ENCODE measurements at regions not wholly inside any gene's neighbourhood (a gene's known extent, or its start where the extent isn't known, plus 50 kb on each side); places are given as distances from the start of the nearest gene placed in this dataset.

DNA sequence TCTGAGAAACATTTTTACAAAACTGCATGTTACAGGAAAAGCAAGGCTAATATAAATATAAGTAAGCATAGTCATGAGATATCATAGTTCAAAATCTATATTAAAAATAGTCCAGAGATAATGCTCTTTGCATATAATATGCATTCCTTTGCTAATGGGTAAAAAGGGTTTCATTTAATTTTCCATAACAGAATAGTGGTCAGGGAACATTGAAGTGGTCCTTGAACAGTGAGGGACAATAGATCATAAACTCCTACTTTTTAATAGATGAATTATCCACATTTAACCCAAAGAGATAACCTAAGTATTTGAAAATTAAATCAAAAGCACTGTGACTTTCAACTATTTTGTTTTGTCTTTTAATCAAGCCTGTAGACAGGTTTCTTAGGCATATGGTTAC, 243.1 kb upstream of the ADGRB3 start:
- no peak for DNase-seq (ENCODE audit: low read depth)

DNA sequence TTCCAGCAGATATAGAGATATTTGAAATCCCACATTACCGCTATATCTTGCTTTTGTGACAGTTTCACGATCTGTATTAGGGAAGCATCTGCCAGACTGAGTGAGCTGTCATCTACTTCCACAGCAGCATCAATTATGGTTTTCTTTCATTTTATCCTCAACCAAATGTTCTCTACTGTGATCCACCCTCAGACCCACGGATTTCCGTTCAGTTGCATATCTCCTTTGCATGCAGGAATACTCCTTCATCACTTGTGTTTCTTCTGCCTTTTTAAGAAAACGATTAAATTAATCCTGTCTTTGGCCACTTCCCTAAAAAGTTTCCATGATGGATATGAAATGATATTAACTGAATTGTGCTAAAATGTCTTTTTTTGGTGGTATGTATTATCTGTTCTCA, 262.1 kb upstream of the ADGRB3 start:
- DNase-seq (ENCODE audit: low read depth): no peak

DNA sequence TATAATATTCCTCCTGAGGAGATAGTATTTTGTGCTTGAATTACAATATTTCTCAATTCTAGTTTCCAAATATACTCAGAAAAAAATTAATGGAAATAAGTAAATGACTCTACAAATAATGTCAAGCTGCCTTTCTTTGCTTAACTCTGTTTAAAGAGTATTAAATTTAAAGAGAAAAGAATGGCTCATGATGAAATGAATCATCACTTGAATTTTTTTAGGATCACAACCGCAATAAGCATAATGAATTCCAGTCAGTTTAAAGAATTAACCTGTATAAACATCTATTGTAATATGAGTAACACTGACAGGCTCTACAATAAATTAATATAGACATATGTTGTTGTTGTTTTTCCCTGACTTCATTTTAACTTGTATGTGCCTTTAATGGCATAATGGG, 266.2 kb upstream of the ADGRB3 start:
- DNase-seq (ENCODE audit: low read depth): no peak

GRCh38 chr6:68364271-68364805, 270.7 kb upstream of the ADGRB3 start:
- DNase-seq (ENCODE audit: low read depth): no peak

GRCh38 chr6:68343901-68344300, 291.2 kb upstream of the ADGRB3 start:
- no peak for DNase-seq (ENCODE audit: low read depth)

DNA sequence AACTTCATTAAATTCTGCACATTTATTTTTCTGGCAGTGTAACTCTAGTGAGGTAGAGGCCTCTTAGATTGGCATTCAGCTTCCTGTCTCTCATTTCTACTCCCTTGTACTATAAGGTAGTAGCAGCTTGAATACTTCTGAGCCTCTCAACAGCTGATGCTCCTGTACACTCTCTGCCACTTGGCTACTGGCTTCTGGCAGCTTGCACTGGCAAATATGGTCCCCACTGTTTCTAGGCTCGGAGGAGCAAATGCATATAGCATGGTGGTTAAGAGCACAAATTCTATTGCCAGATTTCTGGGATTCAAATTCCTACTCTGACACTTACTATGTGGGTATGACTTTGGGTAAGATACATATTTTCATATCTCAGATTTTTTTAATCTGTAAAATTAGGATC, 292.8 kb upstream of the ADGRB3 start:
- DNase-seq (ENCODE audit: low read depth): no peak

- DNase-seq (ENCODE audit: low read depth): no peak
Observed at GRCh38 chr6:68339488-68340131, 295.5 kb upstream of the ADGRB3 start.

DNA sequence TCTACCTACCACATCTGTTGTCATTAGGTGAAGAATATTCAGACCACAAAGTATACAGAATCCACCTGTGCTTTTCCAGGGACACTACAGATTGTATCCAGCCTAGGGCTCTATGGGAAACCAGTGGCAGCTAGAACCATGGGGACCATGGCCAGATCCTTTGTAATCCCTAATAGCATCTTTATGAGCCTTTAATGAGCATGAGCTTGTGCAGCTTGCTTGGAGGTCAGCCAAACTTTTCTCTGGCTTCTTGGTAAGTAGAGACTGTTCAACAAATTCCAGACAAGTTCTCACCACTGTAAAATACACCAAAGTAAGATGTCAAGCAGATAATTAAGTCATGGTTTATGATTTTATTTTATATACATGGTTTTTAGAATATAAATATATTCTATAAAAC, 301.6 kb upstream of the ADGRB3 start:
- DNase-seq (ENCODE audit: low read depth): no peak

GRCh38 chr6:68328156-68328555, 306.9 kb upstream of the ADGRB3 start:
- DNase-seq (ENCODE audit: low read depth): no peak

DNA sequence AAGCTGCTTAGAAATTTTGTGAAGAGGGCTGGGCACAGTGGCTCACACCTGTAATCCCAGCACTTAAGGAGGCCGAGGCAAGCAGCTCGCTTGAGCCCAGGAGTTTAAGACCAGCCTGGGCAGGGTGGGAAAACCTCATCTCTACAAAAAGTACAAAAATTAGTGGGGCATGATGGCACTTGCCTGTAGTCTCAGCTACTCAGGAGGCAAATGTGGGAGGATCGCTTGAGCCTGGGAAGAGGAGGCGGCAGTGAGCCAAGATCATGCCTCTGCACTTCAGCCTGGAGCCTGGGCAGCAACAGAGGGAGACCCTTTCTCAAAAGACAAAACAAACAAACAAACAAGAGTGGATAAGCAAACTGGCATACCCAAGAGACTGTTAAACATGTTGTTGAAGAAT, 308.3 kb upstream of the ADGRB3 start:
- DNase-seq (ENCODE audit: low read depth): no peak

DNA sequence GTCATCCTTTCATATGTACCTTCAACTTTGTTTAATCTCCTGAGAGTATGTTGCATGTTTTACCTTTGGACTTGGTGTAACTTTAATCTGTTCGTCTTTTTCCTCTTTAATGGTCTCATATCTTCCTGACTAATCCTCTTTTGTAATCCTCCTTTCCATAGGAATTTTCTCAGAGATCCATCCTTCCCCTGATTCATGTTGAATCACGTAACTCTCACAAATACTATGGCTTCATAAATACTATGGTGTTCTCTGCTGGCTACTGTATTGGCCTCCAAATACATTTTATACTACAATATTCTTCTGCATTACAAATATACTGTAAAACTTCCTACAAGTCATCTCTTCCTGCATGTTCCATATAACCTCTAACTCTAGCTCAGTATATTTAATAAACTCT, 317.7 kb upstream of the ADGRB3 start:
- no peak for DNase-seq (ENCODE audit: low read depth)

- DNase-seq (ENCODE audit: low read depth): no peak
Observed at GRCh38 chr6:68313911-68314310, 321.2 kb upstream of the ADGRB3 start.

DNA sequence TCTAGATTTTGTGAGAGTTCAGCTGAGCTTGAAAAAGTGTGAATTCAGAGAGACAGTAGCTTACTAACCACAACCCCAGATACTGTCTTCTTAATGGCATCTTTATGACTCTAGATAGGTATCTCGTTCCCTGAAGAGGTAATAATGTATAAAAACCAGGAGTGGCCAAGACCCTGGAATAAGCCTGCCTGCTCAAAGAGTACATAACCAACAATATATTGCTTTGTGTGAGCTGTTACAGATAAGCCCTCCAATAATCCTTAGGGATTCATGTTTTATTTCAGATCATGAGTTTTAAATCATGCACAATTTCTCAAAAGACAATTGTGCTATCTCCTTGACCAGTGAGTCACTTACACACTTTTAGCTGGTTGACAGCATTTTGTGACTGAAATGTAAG, 327.8 kb upstream of the ADGRB3 start:
- no peak for DNase-seq (ENCODE audit: low read depth)

GRCh38 chr6:68296126-68296525, 339.0 kb upstream of the ADGRB3 start:
- no peak for DNase-seq (ENCODE audit: low read depth)

GRCh38 chr6:68282646-68283045, 352.4 kb upstream of the ADGRB3 start:
- no peak for DNase-seq (ENCODE audit: low read depth)

- DNase-seq (ENCODE audit: low read depth): no peak
Observed at GRCh38 chr6:68279793-68280557, 355.1 kb upstream of the ADGRB3 start.

- no peak for DNase-seq (ENCODE audit: low read depth)
Observed at GRCh38 chr6:68273297-68273696, 361.8 kb upstream of the ADGRB3 start.

DNA sequence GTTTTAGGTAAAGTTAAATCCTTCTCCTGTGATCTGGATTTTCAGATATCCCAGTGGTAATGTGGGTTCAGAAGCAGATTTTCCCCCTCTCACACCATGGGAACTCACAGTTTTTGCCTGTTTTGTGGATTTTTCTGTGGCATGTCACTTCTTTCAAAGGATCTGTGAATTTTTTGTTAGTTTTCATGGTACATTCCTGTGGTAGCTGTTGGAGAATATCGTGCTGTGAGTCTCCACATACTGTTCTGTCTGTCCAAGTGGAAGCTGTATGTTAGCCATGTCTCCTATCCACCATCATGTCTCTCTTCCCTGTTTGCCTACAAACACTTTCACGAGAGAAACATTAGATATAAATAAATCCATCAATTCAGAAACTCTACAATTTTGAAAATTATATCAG, 378.7 kb upstream of the ADGRB3 start:
- DNase-seq (ENCODE audit: low read depth): no peak

DNA sequence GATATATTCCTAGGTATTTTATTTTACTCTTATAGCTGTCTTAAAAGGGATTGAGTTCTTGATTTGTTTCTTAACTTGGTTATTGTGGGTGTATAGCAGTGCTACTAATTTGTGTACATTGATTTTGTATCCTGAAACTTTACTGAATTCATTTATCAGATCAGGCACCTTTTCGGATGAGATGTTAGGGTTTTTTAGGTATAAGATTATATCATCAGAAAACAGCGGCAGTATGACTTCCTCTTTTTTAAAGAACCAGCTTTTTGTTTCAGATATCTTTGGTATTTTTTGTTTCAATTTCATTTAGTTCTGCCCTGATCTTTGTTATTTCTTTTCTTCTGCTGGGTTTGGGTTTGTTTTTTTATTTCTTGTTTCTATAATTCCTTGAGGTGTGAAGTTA, 382.4 kb upstream of the ADGRB3 start:
- no peak for DNase-seq (ENCODE audit: low read depth)

DNA sequence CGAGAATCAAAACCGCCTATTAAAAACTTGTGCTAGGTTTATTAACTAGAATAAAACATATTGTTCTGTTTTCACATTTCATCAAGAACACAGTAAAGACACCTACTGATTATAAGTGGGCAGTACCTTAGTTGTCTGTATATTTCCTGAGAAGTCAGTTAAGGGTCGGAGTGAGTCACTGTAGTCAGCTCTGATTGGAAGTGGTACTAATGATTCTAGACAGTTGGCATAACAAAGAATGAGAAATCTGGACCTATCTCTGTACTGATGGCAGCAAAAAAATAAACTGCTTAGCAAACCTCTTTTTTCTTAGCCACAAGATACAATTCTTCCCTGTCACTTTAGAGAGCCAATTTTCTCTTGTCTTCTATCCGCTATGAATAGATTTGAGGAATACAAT, 387.3 kb upstream of the ADGRB3 start:
- no peak for DNase-seq (ENCODE audit: low read depth)

GRCh38 chr6:68240726-68241125, 394.4 kb upstream of the ADGRB3 start:
- no peak for DNase-seq (ENCODE audit: low read depth)

GRCh38 chr6:68239034-68239433, 396.0 kb upstream of the ADGRB3 start:
- no peak for DNase-seq (ENCODE audit: low read depth)

DNA sequence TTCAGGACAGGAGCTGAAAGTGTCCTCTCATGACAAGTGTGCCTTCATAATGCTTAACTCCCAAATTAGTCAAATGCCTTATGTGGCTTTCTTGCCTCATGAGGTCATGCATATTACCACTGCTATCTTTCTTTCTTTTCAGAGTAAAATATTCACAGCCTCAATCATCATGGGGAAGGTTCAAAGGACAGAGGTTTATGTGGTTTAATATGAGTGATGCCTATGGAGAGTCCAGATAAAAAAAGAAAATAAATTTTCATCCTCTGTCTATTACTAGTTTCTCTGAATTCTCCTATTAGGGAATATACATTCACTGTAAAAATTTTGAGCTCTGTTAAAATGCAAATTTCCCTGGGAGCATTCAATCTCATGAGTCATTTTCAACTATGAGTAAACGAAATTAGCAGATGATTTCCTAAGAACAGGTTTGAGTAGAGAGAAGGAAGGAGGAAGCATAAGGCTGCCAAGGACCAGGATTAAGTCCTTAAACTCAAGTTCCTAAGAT, 396.9 kb upstream of the ADGRB3 start:
- no peak for DNase-seq (ENCODE audit: low read depth)

Data from forelimb muscle (tissue), 1 donor.